ENCODE measurements at regions not wholly inside any gene's neighbourhood (a gene's known extent, or its start where the extent isn't known, plus 50 kb on each side); places are given as distances from the start of the nearest gene placed in this dataset.

GRCh38 chr5:96285823-96286222 is 147.2 kb downstream of the PCSK1 start:
- no peak overlapping the region for H3K27ac ChIP-seq
- H3K4me1 ChIP-seq: no peaks in the 10 kb centered on the region
- H3K36me3 ChIP-seq: no peaks in the 10 kb centered on the region
- intact Hi-C loops (cut with DNase I): no loop called here
- DNase-seq: no peak
- WGBS, 2 donors: 88 to 90% methylated on average over 1 of the region's 1 CpG
- no peaks in the 10 kb centered on the region for H3K27me3 ChIP-seq
- TF ChIP-seq POLR2A (IDR thresholded peaks at IDR 0.05): no peak
- TF ChIP-seq, protein P1, sequence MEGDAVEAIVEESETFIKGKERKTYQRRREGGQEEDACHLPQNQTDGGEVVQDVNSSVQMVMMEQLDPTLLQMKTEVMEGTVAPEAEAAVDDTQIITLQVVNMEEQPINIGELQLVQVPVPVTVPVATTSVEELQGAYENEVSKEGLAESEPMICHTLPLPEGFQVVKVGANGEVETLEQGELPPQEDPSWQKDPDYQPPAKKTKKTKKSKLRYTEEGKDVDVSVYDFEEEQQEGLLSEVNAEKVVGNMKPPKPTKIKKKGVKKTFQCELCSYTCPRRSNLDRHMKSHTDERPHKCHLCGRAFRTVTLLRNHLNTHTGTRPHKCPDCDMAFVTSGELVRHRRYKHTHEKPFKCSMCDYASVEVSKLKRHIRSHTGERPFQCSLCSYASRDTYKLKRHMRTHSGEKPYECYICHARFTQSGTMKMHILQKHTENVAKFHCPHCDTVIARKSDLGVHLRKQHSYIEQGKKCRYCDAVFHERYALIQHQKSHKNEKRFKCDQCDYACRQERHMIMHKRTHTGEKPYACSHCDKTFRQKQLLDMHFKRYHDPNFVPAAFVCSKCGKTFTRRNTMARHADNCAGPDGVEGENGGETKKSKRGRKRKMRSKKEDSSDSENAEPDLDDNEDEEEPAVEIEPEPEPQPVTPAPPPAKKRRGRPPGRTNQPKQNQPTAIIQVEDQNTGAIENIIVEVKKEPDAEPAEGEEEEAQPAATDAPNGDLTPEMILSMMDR (IDR thresholded peaks at IDR 0.05): no peak
- no peaks in the 10 kb centered on the region for H3K9me3 ChIP-seq
- no peak overlapping the region for H3K4me3 ChIP-seq (replicated peaks in 1 of 3)

GRCh38 chr5:96284727-96285389 is 148.2 kb downstream of the PCSK1 start:
- Histone ChIP-seq H3K4me3 (replicated peaks in 1 of 3) (no peak overlapping the region), H3K4me1 (no peaks in the 10 kb centered on the region), H3K9me3 (no peaks in the 10 kb centered on the region), H3K27ac (no peak overlapping the region), H3K27me3 (no peaks in the 10 kb centered on the region), H3K36me3 (no peaks in the 10 kb centered on the region)
- no peak for DNase-seq
- TF ChIP-seq POLR2A (IDR thresholded peaks at IDR 0.05): no peak
- TF ChIP-seq, protein P1 (IDR thresholded peaks at IDR 0.05): no peak
- 93 to 95% methylated on average over 4 of the region's 4 CpGs for WGBS, 2 donors
- intact Hi-C loops (cut with DNase I): no loop called here

DNA sequence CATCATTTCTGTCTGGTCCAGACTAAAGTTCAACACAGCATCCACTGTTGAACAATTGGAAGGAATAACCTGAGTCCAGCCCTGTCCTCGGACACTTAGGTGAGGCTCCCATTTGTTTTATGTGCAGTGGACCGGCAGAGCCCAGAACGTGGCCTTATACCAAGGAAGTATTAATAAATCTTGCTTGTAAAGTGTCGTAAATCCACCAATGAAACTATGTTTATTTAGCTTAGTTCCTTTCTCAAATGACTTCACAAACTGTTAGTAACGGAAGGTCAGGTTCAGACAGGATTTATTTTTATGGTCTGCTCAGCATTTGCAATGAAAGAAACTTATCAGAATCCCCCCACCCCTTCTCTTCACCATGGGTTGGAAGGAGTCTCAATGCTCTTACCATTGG is 149.5 kb downstream of the PCSK1 start:
- Histone ChIP-seq H3K27me3 (no peaks in the 10 kb centered on the region), H3K36me3 (no peaks in the 10 kb centered on the region), H3K4me3 (replicated peaks in 1 of 3) (no peak overlapping the region), H3K4me1 (no peaks in the 10 kb centered on the region), H3K9me3 (no peaks in the 10 kb centered on the region), H3K27ac (no peak overlapping the region)
- 81 to 88% methylated on average over 5 of the region's 5 CpGs for WGBS, 2 donors
- TF ChIP-seq, protein P1 (IDR thresholded peaks at IDR 0.05): no peak
- no peak for TF ChIP-seq POLR2A (IDR thresholded peaks at IDR 0.05)
- intact Hi-C loops (cut with DNase I): no loop called here
- no peak for DNase-seq

DNA sequence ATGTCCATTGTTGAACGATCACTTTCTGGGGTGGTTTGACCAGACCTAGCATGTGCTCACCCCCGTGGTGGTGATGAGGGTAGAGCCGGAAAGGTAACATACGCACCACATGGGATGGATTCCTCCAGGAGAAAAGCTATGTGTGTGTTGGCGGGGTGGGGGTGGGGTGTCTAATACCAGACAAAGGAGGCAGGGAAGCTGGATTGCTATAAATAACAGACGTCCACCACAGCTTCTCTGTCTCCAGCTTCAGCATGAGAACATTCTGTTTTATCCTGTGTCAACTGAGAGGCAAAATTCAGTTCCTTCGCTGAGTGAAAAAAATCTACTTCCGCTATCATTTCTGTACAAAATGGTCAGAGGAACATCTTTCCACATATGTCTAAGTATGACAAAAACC is 151.0 kb downstream of the PCSK1 start:
- no peaks in the 10 kb centered on the region for H3K36me3 ChIP-seq
- no peak for DNase-seq
- no peak for TF ChIP-seq POLR2A (IDR thresholded peaks at IDR 0.05)
- TF ChIP-seq, protein P1 (IDR thresholded peaks at IDR 0.05): no peak
- 94% methylated on average over 8 of the region's 8 CpGs for WGBS, 2 donors
- no peaks in the 10 kb centered on the region for H3K27me3 ChIP-seq
- no peaks in the 10 kb centered on the region for H3K4me1 ChIP-seq
- no peak overlapping the region for H3K27ac ChIP-seq
- no peaks in the 10 kb centered on the region for H3K9me3 ChIP-seq
- intact Hi-C loops (cut with DNase I): no loop called here
- no peak overlapping the region for H3K4me3 ChIP-seq (replicated peaks in 1 of 3)

- intact Hi-C loops (cut with DNase I): no loop called here
- H3K9me3 ChIP-seq: no peaks in the 10 kb centered on the region
- H3K27ac ChIP-seq: no peak overlapping the region
- no peak for DNase-seq
- TF ChIP-seq, protein P1 (IDR thresholded peaks at IDR 0.05): no peak
- TF ChIP-seq POLR2A (IDR thresholded peaks at IDR 0.05): no peak
- H3K4me1 ChIP-seq: no peaks in the 10 kb centered on the region
- 72 to 87% methylated on average over 2 of the region's 2 CpGs for WGBS, 2 donors
- no peaks in the 10 kb centered on the region for H3K36me3 ChIP-seq
- H3K27me3 ChIP-seq: no peaks in the 10 kb centered on the region
- H3K4me3 ChIP-seq (replicated peaks in 1 of 3): no peak overlapping the region
Observed at GRCh38 chr5:96280946-96281393, 152.1 kb downstream of the PCSK1 start.
